Neural progenitor cell (in vitro differentiated cells): ENCODE measurements at regions not wholly inside any gene's neighbourhood (a gene's known extent, or its start where the extent isn't known, plus 50 kb on each side); places are given as distances from the start of the nearest gene placed in this dataset.

Experiments used
- EZH2 ChIP-seq: fragments of 200-600 bp; sonication (generic); IDR thresholded peaks from 2 replicates; pipeline ENCODE4 v1.6.1; 2017; ENCODE audit warnings: antibody characterized with exemption, mild to moderate bottlenecking, moderate library complexity
- TF ChIP-seq, protein P1 (sequence below): fragments of 200-600 bp; sonication (generic); IDR thresholded peaks from 2 replicates; pipeline ENCODE4 v1.5.1; 2017; ENCODE audit warnings: antibody characterized with exemption, mild to moderate bottlenecking

GRCh38 chr10:117619707-117620405 is 77.3 kb downstream of the EMX2 start:
- TF ChIP-seq, protein P1, sequence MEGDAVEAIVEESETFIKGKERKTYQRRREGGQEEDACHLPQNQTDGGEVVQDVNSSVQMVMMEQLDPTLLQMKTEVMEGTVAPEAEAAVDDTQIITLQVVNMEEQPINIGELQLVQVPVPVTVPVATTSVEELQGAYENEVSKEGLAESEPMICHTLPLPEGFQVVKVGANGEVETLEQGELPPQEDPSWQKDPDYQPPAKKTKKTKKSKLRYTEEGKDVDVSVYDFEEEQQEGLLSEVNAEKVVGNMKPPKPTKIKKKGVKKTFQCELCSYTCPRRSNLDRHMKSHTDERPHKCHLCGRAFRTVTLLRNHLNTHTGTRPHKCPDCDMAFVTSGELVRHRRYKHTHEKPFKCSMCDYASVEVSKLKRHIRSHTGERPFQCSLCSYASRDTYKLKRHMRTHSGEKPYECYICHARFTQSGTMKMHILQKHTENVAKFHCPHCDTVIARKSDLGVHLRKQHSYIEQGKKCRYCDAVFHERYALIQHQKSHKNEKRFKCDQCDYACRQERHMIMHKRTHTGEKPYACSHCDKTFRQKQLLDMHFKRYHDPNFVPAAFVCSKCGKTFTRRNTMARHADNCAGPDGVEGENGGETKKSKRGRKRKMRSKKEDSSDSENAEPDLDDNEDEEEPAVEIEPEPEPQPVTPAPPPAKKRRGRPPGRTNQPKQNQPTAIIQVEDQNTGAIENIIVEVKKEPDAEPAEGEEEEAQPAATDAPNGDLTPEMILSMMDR: no peak
- no peak for TF ChIP-seq EZH2
